Muscle of leg (tissue), 3 donors: ENCODE measurements at regions not wholly inside any gene's neighbourhood (a gene's known extent, or its start where the extent isn't known, plus 50 kb on each side); places are given as distances from the start of the nearest gene placed in this dataset.

Experiments used
- DNase-seq: peaks from one replicate; pipeline ENCODE4 v3.0.0; 2013
- H3K27ac ChIP-seq: one replicate; pipeline ENCODE4 v1.5.1; 2013; ENCODE audit warnings: mild to moderate bottlenecking, low read length, control low read depth
- H3K27me3 ChIP-seq: one replicate; pipeline ENCODE4 v1.6.1; 2013; ENCODE audit warnings: low read length; ENCODE audit not compliant: control insufficient read depth, insufficient read depth
- H3K36me3 ChIP-seq: one replicate; pipeline ENCODE4 v1.6.1; 2013; ENCODE audit warnings: low read length; ENCODE audit not compliant: control insufficient read depth, insufficient read depth
- H3K4me1 ChIP-seq: one replicate; pipeline ENCODE4 v1.6.1; 2013; ENCODE audit warnings: low read length; ENCODE audit not compliant: control insufficient read depth, insufficient read depth
- H3K4me3 ChIP-seq: one replicate; pipeline ENCODE4 v1.5.1; 2013; ENCODE audit warnings: low read length, control low read depth
- H3K9me3 ChIP-seq: replicated peaks from 2 replicates; pipeline ENCODE4 v1.6.1; 2013; ENCODE audit warnings: low read depth, low read length; ENCODE audit not compliant: control insufficient read depth
- WGBS: methylation state at CpG from one replicate; pipeline ENCODE4 v1.1.5; 2013; ENCODE audit warnings: missing lambda C conversion rate; ENCODE audit not compliant: insufficient coverage; 5-methylcytosine and 5-hydroxymethylcytosine counted together

GRCh38 chr5:57824047-57824446 lies 341.4 kb upstream of the ACTBL2 start:
- H3K4me1 ChIP-seq = no peaks in the 10 kb centered on the region
- no peak overlapping the region for H3K27ac ChIP-seq
- H3K4me3 ChIP-seq = no peak overlapping the region
- H3K9me3 ChIP-seq = peaks cover 2% of the 10 kb centered on the region
- whole genome bisulfite sequencing = no CpG with 5 or more reads among the region's 2 CpGs
- no peak for DNase-seq
- H3K27me3 ChIP-seq = no peaks in the 10 kb centered on the region
- no peaks in the 10 kb centered on the region for H3K36me3 ChIP-seq

- H3K27me3 ChIP-seq = no peaks in the 10 kb centered on the region
- H3K27ac ChIP-seq = no peak overlapping the region
- WGBS = no CpG with 5 or more reads among the region's 5 CpGs
- no peaks in the 10 kb centered on the region for H3K36me3 ChIP-seq
- no peaks in the 10 kb centered on the region for H3K4me1 ChIP-seq
- no peak overlapping the region for H3K4me3 ChIP-seq
- H3K9me3 ChIP-seq = peaks cover 2% of the 10 kb centered on the region
- DNase-seq = no peak
Measured at GRCh38 chr5:57822651-57823050, 340.0 kb upstream of the ACTBL2 start.

- H3K36me3 ChIP-seq = no peaks in the 10 kb centered on the region
- H3K4me3 ChIP-seq = no peak overlapping the region
- H3K27ac ChIP-seq = no peak overlapping the region
- no peaks in the 10 kb centered on the region for H3K4me1 ChIP-seq
- no peaks in the 10 kb centered on the region for H3K27me3 ChIP-seq
- no peak for DNase-seq
- peaks cover 2% of the 10 kb centered on the region for H3K9me3 ChIP-seq
Measured at GRCh38 chr5:57818397-57818796, 335.8 kb upstream of the ACTBL2 start.

GRCh38 chr5:57817924-57818323 lies 335.3 kb upstream of the ACTBL2 start:
- DNase-seq = no peak
- Histone ChIP-seq H3K27me3 (no peaks in the 10 kb centered on the region), H3K9me3 (peaks cover 2% of the 10 kb centered on the region), H3K36me3 (no peaks in the 10 kb centered on the region), H3K27ac (no peak overlapping the region), H3K4me1 (no peaks in the 10 kb centered on the region), H3K4me3 (no peak overlapping the region)
- 60% methylated on average over 1 of the region's 3 CpGs for WGBS

- Histone ChIP-seq H3K9me3 (no peaks in the 10 kb centered on the region), H3K4me3 (no peak overlapping the region), H3K27me3 (no peaks in the 10 kb centered on the region), H3K36me3 (no peaks in the 10 kb centered on the region), H3K4me1 (no peaks in the 10 kb centered on the region), H3K27ac (no peak overlapping the region)
- 57% methylated on average over 1 of the region's 2 CpGs for WGBS
- no peak for DNase-seq
Measured at GRCh38 chr5:57817001-57817453, 334.4 kb upstream of the ACTBL2 start.

GRCh38 chr5:57816108-57816507 lies 333.5 kb upstream of the ACTBL2 start:
- Histone ChIP-seq H3K27ac (no peak overlapping the region), H3K4me3 (no peak overlapping the region), H3K4me1 (no peaks in the 10 kb centered on the region), H3K9me3 (no peaks in the 10 kb centered on the region), H3K36me3 (no peaks in the 10 kb centered on the region), H3K27me3 (no peaks in the 10 kb centered on the region)
- no peak for DNase-seq

GRCh38 chr5:57805732-57806131 lies 323.1 kb upstream of the ACTBL2 start:
- no CpG with 5 or more reads among the region's 1 CpG for WGBS
- Histone ChIP-seq H3K4me1 (peaks cover 2% of the 10 kb centered on the region), H3K36me3 (no peaks in the 10 kb centered on the region), H3K27ac (no peak overlapping the region), H3K9me3 (no peaks in the 10 kb centered on the region), H3K27me3 (no peaks in the 10 kb centered on the region), H3K4me3 (no peak overlapping the region)
- no peak for DNase-seq

- H3K27ac ChIP-seq = peak overlapping the region; percentile 72
- H3K27me3 ChIP-seq = no peaks in the 10 kb centered on the region
- DNase-seq = no peak
- no peak overlapping the region for H3K4me3 ChIP-seq
- H3K4me1 ChIP-seq = peaks cover 2% of the 10 kb centered on the region
- H3K9me3 ChIP-seq = no peaks in the 10 kb centered on the region
- H3K36me3 ChIP-seq = no peaks in the 10 kb centered on the region
Measured at GRCh38 chr5:57805170-57805569, 322.6 kb upstream of the ACTBL2 start.

GRCh38 chr5:57804505-57804904 lies 321.9 kb upstream of the ACTBL2 start:
- peak overlapping the region; percentile 72 for H3K27ac ChIP-seq
- no peaks in the 10 kb centered on the region for H3K27me3 ChIP-seq
- no peaks in the 10 kb centered on the region for H3K36me3 ChIP-seq
- no peaks in the 10 kb centered on the region for H3K9me3 ChIP-seq
- no peak overlapping the region for H3K4me3 ChIP-seq
- WGBS = no CpG with 5 or more reads among the region's 1 CpG
- no peak for DNase-seq
- H3K4me1 ChIP-seq = peaks cover 2% of the 10 kb centered on the region

- H3K36me3 ChIP-seq = no peaks in the 10 kb centered on the region
- DNase-seq = peak; percentile 97
- H3K4me1 ChIP-seq = peaks cover 2% of the 10 kb centered on the region
- no peaks in the 10 kb centered on the region for H3K27me3 ChIP-seq
- no peak overlapping the region for H3K4me3 ChIP-seq
- H3K9me3 ChIP-seq = no peaks in the 10 kb centered on the region
- H3K27ac ChIP-seq = peak overlapping the region; percentile 72
- 14% methylated on average over 1 of the region's 2 CpGs for WGBS
Measured at GRCh38 chr5:57804007-57804444, 321.4 kb upstream of the ACTBL2 start.

GRCh38 chr5:57802131-57802530 lies 319.5 kb upstream of the ACTBL2 start:
- WGBS = 86% methylated on average over 2 of the region's 3 CpGs
- Histone ChIP-seq H3K36me3 (no peaks in the 10 kb centered on the region), H3K27me3 (no peaks in the 10 kb centered on the region), H3K4me1 (peaks cover 2% of the 10 kb centered on the region), H3K27ac (no peak overlapping the region), H3K9me3 (no peaks in the 10 kb centered on the region), H3K4me3 (no peak overlapping the region)
- no peak for DNase-seq
